ENCODE measurements at regions not wholly inside any gene's neighbourhood (a gene's known extent, or its start where the extent isn't known, plus 50 kb on each side); places are given as distances from the start of the nearest gene placed in this dataset.

DNA sequence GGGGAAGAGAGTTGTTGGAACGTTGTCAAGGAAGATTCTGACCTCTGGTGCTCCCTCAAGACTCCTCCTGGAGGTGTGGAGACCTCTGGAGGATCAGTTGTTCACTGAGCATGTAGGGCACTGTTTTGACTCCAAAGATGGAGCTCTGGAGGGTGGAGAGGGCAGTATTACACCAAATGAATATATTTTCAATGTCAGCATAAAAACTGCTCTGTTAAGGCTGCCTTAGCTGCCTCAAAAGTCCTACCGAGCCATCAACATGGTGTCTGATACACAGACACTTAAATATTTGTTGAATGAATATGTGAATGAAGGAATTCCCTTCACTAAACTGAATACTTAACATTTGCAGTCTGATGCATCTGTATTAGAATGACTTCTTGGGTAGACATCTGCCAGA is 144.2 kb upstream of the SPON1 start:
- no peaks in the 10 kb centered on the region for H3K36me3 ChIP-seq (ENCODE audit: control insufficient read depth, insufficient read depth, low read length)
- FAIRE-seq: no peak
- H3K27me3 ChIP-seq (ENCODE audit: control insufficient read depth, insufficient read depth, low read length): no peaks in the 10 kb centered on the region

DNA sequence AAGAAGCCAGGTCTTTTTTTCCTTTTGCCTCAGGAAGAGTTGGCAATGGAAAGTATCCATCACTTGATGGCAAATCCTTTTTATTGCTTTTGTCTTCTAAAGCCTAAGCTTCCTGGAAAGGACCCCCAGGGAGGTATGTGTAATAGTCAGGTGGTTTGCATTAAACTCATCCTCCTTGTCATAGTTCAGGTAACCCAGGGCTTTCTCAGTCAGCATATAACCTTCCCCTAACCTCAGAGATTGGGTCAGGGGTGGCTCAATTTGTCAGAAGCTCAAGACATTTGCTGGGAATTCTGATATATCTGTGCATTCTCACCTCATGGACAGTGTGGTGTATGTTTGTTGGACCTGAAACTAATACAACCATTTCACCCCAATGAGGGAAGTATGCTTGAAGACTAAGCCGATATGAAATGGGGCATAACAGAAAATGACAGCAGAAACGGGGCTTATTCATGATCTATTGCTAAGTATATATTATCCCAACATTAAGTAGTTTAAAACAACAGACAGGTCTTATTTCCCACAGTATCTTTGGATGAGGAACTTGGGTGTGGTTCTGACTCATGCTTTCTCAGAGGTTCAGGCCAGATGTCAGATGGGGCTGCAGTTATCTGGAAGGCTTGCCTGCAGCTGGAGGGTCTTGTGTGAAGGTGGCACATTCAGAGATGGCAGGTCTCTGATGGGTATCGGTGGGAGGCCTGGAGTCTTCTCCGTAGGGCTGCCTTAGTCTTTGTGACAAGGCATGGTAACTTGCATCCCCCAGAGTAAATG is 135.8 kb upstream of the SPON1 start:
- DNase-seq (ENCODE audit: low read depth) (peak; percentile 83), FAIRE-seq (peak; percentile 52)
- no peaks in the 10 kb centered on the region for H3K36me3 ChIP-seq (ENCODE audit: control insufficient read depth, insufficient read depth, low read length)
- TF ChIP-seq, protein P1, sequence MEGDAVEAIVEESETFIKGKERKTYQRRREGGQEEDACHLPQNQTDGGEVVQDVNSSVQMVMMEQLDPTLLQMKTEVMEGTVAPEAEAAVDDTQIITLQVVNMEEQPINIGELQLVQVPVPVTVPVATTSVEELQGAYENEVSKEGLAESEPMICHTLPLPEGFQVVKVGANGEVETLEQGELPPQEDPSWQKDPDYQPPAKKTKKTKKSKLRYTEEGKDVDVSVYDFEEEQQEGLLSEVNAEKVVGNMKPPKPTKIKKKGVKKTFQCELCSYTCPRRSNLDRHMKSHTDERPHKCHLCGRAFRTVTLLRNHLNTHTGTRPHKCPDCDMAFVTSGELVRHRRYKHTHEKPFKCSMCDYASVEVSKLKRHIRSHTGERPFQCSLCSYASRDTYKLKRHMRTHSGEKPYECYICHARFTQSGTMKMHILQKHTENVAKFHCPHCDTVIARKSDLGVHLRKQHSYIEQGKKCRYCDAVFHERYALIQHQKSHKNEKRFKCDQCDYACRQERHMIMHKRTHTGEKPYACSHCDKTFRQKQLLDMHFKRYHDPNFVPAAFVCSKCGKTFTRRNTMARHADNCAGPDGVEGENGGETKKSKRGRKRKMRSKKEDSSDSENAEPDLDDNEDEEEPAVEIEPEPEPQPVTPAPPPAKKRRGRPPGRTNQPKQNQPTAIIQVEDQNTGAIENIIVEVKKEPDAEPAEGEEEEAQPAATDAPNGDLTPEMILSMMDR (IDR thresholded peaks at IDR 0.05; ENCODE audit: insufficient read depth, low read length, severe bottlenecking): no peak
- peaks cover 2% of the 10 kb centered on the region for H3K27me3 ChIP-seq (ENCODE audit: control insufficient read depth, insufficient read depth, low read length)
- no peak overlapping the region for H3K4me3 ChIP-seq (ENCODE audit: low read depth, low read length)

More for the DNA sequence above, 144.2 kb upstream of the SPON1 start:
- no peak overlapping the region for H3K4me3 ChIP-seq (ENCODE audit: low read depth, low read length)
- no peak for DNase-seq (ENCODE audit: low read depth)
- TF ChIP-seq, protein P1 (IDR thresholded peaks at IDR 0.05; ENCODE audit: insufficient read depth, low read length, severe bottlenecking): no peak

DNA sequence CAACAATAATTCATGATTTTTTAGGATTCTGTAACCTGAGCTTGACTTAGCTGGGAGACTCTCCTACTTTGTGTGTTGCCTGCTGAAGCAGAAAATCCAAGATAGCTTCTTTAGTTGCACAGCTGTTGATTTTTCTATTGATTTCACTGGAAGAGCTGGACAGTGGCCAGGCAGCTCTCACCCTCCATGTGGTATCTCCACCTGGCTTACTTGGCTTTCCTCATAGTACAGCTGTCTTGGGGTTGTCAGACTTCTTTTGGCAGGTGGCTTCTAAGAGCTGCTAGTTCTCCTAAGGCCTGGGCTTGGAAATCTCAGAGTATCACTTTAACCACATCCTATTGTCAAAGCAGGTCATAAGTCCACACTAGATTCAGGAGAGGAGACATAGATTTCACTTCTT is 130.8 kb upstream of the SPON1 start:
- DNase-seq (ENCODE audit: low read depth) (no peak), FAIRE-seq (no peak)
- Histone ChIP-seq H3K4me3 (ENCODE audit: low read depth, low read length) (no peak overlapping the region), H3K36me3 (ENCODE audit: control insufficient read depth, insufficient read depth, low read length) (no peaks in the 10 kb centered on the region), H3K27me3 (ENCODE audit: control insufficient read depth, insufficient read depth, low read length) (peaks cover 2% of the 10 kb centered on the region)
- TF ChIP-seq, protein P1 (IDR thresholded peaks at IDR 0.05; ENCODE audit: insufficient read depth, low read length, severe bottlenecking): no peak

DNA sequence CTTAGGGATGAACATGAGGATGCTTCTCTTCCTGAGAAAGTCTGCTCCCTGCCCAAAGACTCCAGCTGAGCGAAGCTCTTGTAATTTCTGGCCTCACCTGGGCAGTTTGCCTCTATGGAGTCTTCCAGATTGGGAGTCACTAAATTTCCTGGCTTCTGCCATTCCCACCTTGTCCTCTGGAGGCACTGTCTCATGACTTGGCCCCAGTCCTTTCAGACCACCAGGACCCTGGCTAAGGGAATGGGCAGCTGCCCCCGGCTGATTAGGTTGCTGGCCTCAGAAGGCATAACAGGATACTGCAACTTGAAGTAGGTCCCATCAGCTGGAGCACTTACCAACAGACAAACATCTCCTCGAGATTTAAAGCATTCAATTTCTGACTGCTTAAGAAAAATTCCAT is 128.1 kb upstream of the SPON1 start:
- no peak for DNase-seq (ENCODE audit: low read depth)
- no peaks in the 10 kb centered on the region for H3K36me3 ChIP-seq (ENCODE audit: control insufficient read depth, insufficient read depth, low read length)
- no peak for FAIRE-seq
- TF ChIP-seq, protein P1 (IDR thresholded peaks at IDR 0.05; ENCODE audit: insufficient read depth, low read length, severe bottlenecking): no peak
- H3K4me3 ChIP-seq (ENCODE audit: low read depth, low read length): no peak overlapping the region
- H3K27me3 ChIP-seq (ENCODE audit: control insufficient read depth, insufficient read depth, low read length): peaks cover 2% of the 10 kb centered on the region

DNA sequence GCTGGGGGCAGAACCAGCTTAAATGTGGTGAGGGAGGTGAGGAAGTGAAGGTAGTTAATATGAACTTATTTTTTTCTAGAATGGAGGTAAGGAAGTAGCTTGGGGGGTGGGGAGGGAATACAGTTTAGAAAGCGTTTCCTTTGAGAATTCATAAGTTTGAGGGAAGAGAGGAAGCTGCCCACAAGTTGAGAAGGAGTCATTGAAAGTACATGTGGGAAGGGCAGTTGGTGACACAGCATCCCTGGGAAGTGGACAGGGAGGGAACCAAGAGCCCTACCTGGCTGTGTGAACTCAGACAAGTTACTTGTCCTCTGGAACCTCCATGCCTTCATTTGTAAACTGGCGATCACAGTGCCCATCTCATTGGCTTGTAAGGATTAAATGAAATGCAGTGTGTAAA is 125.9 kb upstream of the SPON1 start:
- Histone ChIP-seq H3K36me3 (ENCODE audit: control insufficient read depth, insufficient read depth, low read length) (no peaks in the 10 kb centered on the region), H3K27me3 (ENCODE audit: control insufficient read depth, insufficient read depth, low read length) (peaks cover 7% of the 10 kb centered on the region), H3K4me3 (ENCODE audit: low read depth, low read length) (no peak overlapping the region)
- DNase-seq (ENCODE audit: low read depth) (no peak), FAIRE-seq (no peak)
- TF ChIP-seq, protein P1 (IDR thresholded peaks at IDR 0.05; ENCODE audit: insufficient read depth, low read length, severe bottlenecking): no peak

DNA sequence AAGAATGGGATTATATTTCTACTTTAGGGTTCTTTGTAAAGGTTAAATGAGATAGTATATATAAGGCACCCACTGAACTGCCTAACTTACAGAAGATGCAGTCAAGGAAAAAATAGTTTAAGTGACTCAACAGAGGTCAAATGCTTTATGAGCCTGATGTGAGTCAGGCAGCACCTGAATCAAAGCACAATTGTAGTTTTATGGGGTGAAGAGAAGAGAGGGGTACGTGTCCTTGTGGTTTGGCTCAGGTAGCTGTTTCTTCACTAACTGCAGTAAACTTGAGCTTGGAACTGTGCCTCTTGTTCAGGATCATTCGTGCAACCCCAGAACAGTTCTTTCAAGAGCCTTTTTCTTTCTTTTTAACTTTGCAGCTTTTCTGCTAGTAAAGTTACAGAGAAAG is 125.2 kb upstream of the SPON1 start:
- no peak overlapping the region for H3K4me3 ChIP-seq (ENCODE audit: low read depth, low read length)
- peak; percentile 72 for FAIRE-seq
- H3K36me3 ChIP-seq (ENCODE audit: control insufficient read depth, insufficient read depth, low read length): no peaks in the 10 kb centered on the region
- DNase-seq (ENCODE audit: low read depth): peak; percentile 95
- TF ChIP-seq, protein P1 (IDR thresholded peaks at IDR 0.05; ENCODE audit: insufficient read depth, low read length, severe bottlenecking): no peak
- H3K27me3 ChIP-seq (ENCODE audit: control insufficient read depth, insufficient read depth, low read length): peaks cover 8% of the 10 kb centered on the region

Measured in bronchial epithelial cell (primary cell).